Calu3 (cell line): ENCODE measurements at regions not wholly inside any gene's neighbourhood (a gene's known extent, or its start where the extent isn't known, plus 50 kb on each side); places are given as distances from the start of the nearest gene placed in this dataset.

Source experiments
- BruUV-seq: library from RNA; stranded (reverse); fragments of 400-500 nt; replicated peaks from 2 replicates; lab custom pipeline; 2021; lab: Mats Ljungman, UMichigan
- CTCF ChIA-PET: fragments of 300-600 bp; sonication (Branson Sonifier 250); formaldehyde crosslinking; loops from one replicate; lab custom pipeline; 2022; ENCODE audit warnings: antibody characterized with exemption; lab: Charles Lee
- DNase-seq: peaks from one replicate; pipeline ENCODE4 v3.0.0; 2022
- H3K27ac Mint-ChIP-seq: one replicate; pipeline ENCODE4 v1.8.0; 2022; ENCODE audit warnings: mixed read lengths; ENCODE audit not compliant: unreplicated experiment
- H3K27me3 Mint-ChIP-seq: one replicate; pipeline ENCODE4 v1.8.0; 2022; ENCODE audit warnings: mixed read lengths; ENCODE audit not compliant: unreplicated experiment
- H3K36me3 Mint-ChIP-seq: one replicate; pipeline ENCODE4 v1.8.0; 2022; ENCODE audit warnings: mild to moderate bottlenecking, moderate library complexity, mixed read lengths; ENCODE audit not compliant: insufficient read depth, unreplicated experiment
- H3K4me1 Mint-ChIP-seq: one replicate; pipeline ENCODE4 v1.8.0; 2022; ENCODE audit warnings: mild to moderate bottlenecking, low read depth, mixed read lengths; ENCODE audit not compliant: unreplicated experiment
- H3K4me3 Mint-ChIP-seq: one replicate; pipeline ENCODE4 v1.8.0; 2022; ENCODE audit warnings: mild to moderate bottlenecking, low read depth, moderate library complexity, mixed read lengths; ENCODE audit not compliant: unreplicated experiment
- H3K9me3 Mint-ChIP-seq: one replicate; pipeline ENCODE4 v1.8.0; 2022; ENCODE audit warnings: low read depth, mixed read lengths; ENCODE audit not compliant: unreplicated experiment
- CTCF ChIP-seq: fragments of 200-600 bp; IDR thresholded peaks from one replicate; pipeline ENCODE4 v1.8.0; 2022; ENCODE audit warnings: antibody characterized with exemption; ENCODE audit not compliant: unreplicated experiment
- intact Hi-C: fragments of 100-400 bp; cut with micrococcal nuclease; formaldehyde crosslinking; loops from one replicate; pipeline ENCODE4 v1.10.0; 2022; ENCODE audit not compliant: unreplicated experiment

DNA sequence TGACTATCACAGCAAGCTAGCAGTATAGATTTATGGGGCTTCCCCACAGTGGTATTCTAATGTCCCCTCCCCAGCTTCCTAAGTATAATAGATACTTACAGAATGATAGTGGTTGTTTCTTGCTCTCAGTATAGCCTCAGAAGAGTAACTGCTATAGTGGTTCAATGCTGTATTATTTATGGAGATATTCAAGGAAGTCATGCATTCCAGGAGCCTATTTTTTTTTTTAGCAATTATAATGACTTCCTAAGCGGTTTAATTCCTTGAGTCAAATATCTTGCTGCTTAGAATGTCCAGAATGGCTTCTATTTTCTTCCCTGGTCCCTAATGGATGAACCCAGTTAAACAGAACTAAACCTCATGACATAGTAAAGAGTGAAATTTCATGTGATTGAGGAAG, 451.5 kb upstream of the SEMA3D start:
- CTCF ChIA-PET = no interaction called here

GRCh38 chr7:85634951-85635350, 448.1 kb upstream of the SEMA3D start:
- no peak for TF ChIP-seq CTCF
- Mint-ChIP-seq H3K4me3 (no peak overlapping the region), H3K9me3 (no peaks in the 10 kb centered on the region), H3K4me1 (peaks cover 7% of the 10 kb centered on the region), H3K36me3 (no peaks in the 10 kb centered on the region), H3K27me3 (no peaks in the 10 kb centered on the region), H3K27ac (no peak overlapping the region)
- DNase-seq = no peak
- CTCF ChIA-PET = no interaction called here
- BruUV-seq = no TSS peak
- intact Hi-C loops = no loop called here

More for the DNA sequence above, 451.5 kb upstream of the SEMA3D start:
- peaks cover 2% of the 10 kb centered on the region for H3K9me3 Mint-ChIP-seq
- H3K4me3 Mint-ChIP-seq = no peak overlapping the region
- H3K27ac Mint-ChIP-seq = no peak overlapping the region
- no peak for TF ChIP-seq CTCF
- DNase-seq = no peak
- intact Hi-C loops = no loop called here
- no TSS peak for BruUV-seq
- H3K27me3 Mint-ChIP-seq = no peaks in the 10 kb centered on the region
- H3K4me1 Mint-ChIP-seq = peaks cover 7% of the 10 kb centered on the region
- no peaks in the 10 kb centered on the region for H3K36me3 Mint-ChIP-seq

DNA sequence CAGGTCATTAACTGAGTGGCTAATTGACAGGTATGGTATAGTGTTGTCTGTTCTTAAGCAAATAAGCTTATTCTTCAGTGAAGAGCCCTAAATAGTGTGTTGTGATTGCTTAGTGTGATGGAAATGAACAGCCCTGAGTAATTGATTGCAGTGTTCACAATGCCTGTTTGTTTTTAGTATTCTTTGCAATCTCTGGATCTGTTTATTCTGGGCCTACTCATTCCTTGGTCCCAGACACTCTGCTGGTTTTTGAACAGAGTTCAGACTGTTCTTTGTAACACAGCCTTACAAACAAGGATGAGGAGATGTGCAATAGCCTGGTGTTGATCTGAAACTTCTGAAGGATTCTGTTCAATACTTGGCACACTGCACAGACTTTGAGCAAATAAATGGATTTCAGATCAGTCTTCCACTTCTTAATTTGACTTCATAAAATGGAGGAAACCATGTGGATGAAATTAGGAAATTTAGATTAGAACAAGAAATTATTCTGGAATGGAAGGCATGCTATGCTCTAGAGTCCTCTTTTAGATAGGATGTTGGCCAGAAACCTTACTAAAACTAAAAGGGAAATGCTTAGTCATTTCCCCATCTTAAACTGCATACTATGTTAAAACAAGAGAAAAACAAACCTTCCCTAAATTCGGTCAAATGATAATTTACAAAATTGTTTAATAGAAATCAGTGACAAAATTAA, 444.2 kb upstream of the SEMA3D start:
- peaks cover 7% of the 10 kb centered on the region for H3K4me1 Mint-ChIP-seq
- no peak for TF ChIP-seq CTCF
- CTCF ChIA-PET = no interaction called here
- no peaks in the 10 kb centered on the region for H3K9me3 Mint-ChIP-seq
- intact Hi-C loops = no loop called here
- H3K4me3 Mint-ChIP-seq = no peak overlapping the region
- H3K27me3 Mint-ChIP-seq = no peaks in the 10 kb centered on the region
- no peak overlapping the region for H3K27ac Mint-ChIP-seq
- no TSS peak for BruUV-seq
- no peak for DNase-seq
- H3K36me3 Mint-ChIP-seq = no peaks in the 10 kb centered on the region

GRCh38 chr7:85627791-85628586, 441.1 kb upstream of the SEMA3D start:
- H3K27me3 Mint-ChIP-seq = no peaks in the 10 kb centered on the region
- BruUV-seq = no TSS peak
- DNase-seq = no peak
- no peak overlapping the region for H3K27ac Mint-ChIP-seq
- H3K36me3 Mint-ChIP-seq = no peaks in the 10 kb centered on the region
- H3K4me1 Mint-ChIP-seq = no peaks in the 10 kb centered on the region
- no peaks in the 10 kb centered on the region for H3K9me3 Mint-ChIP-seq
- CTCF ChIA-PET = no interaction called here
- intact Hi-C loops = no loop called here
- no peak overlapping the region for H3K4me3 Mint-ChIP-seq
- no peak for TF ChIP-seq CTCF
